NOMO-1 treated with dmso at 0.1 percent for 144 hours (cell line): ENCODE measurements at regions not wholly inside any gene's neighbourhood (a gene's known extent, or its start where the extent isn't known, plus 50 kb on each side); places are given as distances from the start of the nearest gene placed in this dataset.
A peak's percentile ranks its signal among the peaks of the same experiment; 100 is the strongest.
"Not testable (repeated sequence)": the region's sequence is repeated elsewhere in the genome, so short reads cannot be mapped to it uniquely, and the experiment has no call there.

Experiments
- DNase-seq: peaks from one replicate; lab custom pipeline; 2025; ENCODE audit not compliant: unreplicated experiment; lab: John Stamatoyannopoulos, UW

DNA sequence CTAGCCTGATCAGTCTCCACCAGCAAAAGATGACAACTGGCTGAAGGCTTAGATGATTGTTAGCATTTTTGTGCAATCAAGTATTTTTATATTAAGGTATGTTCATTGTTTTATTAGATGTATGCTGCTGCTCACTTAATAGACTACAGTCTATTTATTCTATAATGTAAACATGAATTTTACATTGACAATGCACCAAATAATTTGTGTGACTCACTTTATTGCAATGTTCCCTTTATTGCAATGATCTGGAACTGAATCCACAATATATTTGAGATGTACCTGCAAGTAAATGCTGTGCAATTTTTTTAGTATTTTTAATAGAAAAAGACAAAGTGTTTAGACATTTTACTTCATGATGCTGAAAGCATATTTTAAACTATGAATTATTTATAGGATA is 896.5 kb downstream of the AMY1C start:
- no peak for DNase-seq

DNA sequence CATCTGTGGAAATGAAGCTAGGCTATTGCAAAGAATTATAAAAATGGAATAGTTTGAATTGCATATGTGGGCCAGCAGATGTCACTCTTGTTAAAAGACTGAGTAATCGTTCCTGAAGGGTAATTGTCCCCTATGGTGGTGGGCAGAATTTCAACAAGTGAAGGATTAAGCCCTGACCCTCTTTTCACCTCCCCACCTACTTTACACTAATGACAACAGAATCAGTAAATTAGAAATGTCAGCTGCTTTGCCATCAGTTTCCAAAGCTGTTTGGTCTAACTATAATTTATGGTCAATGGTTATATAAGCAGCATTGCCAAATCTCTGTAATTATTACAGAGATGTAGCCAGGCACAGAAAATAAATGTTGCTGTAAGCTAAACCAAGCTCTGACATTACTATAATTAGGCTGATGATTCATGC is 898.6 kb downstream of the AMY1C start:
- DNase-seq: peak; percentile 52

DNA sequence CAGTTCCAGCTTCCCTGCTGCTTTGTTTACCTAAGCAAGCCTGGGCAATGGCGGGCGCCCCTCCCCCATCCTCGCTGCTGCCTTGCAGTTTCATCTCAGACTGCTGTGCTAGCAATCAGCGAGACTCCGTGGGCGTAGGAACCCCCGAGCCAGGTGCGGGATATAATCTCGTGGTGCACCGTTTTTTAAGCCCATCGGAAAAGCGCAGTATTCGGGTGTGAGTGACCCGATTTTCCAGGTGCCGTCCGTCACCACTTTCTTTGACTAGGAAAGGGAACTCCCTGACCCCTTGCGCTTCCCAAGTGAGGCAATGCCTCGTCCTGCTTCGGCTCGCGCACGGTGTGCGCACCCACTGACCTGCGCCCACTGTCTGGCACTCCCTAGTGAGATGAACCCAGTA is 914.7 kb downstream of the AMY1C start:
- not testable (repeated sequence) for DNase-seq

DNA sequence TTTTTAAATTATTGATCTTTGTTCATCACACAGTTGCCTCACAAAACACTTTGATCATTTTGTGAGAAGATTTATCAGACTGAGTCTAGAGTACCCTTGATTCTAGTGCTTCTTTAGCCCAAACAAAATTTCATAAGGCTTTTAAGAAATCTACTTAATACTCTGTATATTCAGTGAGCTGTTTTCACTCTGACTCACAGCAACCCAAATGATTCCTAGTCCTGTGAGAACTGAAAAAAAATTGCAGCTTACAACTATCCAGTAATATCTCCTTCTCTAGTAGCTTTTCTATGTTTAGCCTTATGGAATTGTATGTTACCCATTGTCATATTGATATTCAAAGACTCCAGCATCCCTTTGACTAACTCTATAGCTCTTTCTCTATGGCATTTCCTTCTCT is 915.6 kb downstream of the AMY1C start:
- DNase-seq: no peak

DNA sequence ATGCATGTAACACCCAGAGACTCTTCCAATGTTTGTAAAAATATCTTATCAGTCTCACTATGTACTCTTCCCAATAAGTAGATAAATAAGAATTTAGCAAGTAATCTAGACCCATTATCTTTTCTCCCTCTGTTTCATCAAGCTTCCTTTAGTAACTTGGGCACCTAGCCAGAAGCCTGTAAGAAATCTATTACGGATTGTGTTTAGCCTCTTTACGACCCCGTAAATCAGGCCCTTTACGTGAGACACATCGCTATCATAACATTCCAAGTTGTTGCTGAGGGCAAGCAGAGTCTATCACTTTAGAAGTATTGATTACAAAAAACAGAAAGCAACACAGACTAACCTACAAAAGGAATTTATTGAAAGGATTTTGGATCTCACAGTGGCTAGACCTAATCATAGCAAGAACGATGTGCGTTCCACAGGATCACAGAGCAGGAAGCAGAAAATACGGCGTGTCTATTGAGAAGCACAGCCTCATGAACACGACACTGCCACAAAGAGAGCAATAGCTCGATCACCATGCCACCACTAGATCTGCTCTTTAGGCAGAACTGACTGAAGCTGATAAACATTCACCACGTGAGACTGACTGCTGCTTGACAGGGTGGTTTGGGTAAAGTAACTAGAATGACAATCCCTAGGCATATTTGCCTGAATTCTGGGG is 922.1 kb downstream of the AMY1C start:
- DNase-seq: no peak

DNA sequence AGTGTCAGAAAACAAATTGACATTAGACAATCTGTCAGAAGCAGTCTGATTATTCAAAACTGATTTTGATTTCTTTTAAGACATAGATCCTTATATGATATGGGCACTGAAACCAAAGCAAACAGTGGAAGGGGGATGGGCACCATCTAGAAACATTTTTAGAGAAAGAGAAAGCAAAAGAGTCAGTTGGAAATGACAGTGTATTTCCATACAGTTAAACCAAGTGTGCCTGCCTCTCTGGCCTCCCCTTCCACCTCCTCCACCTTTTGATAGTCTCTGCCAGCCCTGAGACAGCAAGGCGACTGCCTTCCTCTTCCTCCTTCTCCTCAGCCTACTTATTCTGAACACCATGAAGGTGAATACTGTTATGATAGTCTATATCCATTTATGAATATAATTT is 949.7 kb downstream of the AMY1C start:
- no peak for DNase-seq

DNA sequence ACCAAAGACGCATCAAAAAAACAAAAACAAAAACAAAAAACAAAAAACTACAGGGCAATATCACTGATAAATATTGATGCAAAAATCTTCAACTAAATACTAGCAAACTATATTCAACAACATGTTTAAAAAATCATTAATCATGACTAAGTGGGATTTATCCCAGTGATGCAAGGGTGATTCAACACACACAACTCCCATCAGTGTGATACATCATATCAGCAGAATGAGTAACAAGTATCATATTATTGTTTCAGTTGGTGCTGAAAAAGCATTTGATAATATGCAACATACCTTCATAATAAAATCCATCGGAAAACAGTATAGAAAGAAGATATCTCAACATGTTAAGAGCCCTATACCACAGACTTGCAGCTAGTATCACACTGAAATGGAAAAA is 953.0 kb downstream of the AMY1C start:
- no peak for DNase-seq

DNA sequence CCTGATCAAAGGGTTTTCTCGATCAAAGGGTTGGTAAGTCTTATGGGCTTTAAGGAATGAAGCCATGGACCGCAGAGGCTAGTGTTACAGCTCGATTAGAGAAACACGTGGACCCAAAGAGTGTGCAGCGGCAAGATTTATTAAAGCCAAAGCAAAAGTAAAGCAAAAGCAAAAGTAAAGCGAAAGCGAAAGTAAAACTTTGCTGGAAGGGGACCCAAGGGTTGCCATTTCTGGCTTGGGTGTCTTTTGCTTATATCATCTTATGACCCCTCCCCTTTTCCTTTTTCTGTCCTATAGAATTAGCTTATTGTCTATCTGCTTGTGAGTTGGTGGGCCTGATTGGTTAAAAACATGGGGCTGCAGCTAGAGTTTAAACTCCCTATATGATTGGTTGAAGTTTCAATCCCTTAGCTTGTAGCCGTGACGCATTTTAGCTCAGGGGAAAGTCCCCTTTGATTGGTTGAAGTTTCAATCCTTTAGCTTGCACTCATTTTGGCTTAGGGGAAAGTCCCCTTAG is 957.0 kb downstream of the AMY1C start:
- no peak for DNase-seq

DNA sequence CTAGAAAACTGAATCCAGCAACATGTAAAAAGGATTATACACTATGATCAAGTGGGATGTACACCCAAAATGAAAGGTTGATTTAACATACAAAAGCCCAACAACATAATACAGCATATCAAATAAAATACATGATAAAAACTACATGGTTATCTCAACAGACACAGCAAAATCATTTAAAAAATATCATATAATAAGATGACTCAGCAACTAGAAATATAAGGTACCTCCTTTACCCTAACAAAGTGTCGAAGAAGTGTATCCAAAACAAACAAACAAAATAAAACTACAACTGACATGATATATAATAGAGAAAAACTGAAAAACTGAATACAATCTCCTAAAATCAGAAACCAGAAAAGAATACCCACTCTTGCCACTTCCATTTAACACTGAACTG is 969.1 kb downstream of the AMY1C start:
- DNase-seq: no peak

DNA sequence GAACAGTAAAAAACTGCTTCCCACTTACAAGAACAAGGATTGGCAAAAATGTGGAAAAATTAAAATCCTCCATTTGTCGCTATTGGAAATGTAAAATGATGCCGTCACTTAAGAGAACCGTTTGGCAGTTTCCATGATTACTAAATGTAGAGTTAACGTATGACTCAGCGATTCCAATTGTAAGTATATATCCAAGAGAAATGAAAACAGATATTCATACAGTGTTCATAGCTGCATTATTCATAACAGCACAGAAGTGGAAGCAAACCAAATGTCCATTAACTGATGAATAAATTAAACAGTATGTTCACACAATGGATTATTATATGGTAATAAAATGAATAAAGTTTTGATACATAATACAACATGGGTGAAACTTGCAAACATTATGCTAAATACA is 971.0 kb downstream of the AMY1C start:
- no peak for DNase-seq

DNA sequence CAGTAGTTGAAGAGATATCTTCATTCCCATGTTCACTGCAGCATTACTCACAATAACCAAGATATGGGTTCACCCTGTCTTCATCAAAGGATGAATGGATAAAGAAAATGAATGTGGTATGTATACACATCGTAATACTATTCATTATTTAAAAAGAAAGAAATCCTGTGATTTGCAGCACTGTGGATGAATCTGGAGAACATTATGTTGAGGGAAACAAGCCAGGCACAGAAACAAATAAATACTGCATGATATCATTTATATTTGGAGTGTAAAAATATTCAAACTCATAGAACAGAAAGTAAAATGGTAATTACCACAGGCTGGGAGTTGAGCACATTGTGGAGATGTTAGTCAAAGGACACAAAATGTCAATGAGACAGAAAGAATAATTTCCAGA is 977.2 kb downstream of the AMY1C start:
- no peak for DNase-seq

DNA sequence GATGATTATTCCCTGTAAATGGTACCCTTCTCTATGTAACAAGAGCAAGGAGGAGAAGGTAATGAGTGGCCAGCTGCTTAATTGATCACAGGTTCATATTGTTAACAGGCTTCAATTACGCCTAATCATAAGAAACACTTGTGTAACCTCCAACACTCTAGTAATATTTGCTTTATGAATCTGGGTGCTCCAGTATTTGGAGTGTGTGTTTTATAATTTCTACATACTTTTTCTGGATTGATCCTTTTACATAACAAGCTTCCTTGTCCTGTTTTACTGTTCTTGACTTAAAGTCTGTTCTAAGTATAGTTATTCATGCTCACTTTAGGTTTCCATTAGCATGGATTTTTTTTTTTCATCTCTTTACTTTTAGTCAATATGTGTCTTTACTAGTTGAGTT is 984.2 kb downstream of the AMY1C start:
- DNase-seq: no peak

DNA sequence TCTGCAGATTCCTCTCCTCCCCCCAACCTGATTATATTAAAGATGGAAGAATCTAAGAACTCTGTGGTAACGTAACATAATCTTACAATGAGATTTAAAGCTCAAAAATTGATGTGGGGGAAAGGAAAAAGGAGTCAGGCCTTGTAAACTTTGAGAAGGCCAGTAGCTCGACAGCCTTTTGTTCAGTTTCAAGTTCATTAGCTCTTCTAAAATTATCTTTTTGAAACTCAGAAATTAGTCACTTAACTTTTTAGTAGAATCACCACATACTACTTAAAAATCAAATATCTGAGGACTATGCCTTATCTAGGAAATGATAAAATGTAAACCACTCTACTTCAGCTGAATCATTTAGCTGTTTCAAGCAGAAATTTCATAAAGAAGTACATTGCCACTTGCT is 996.2 kb downstream of the AMY1C start:
- no peak for DNase-seq

DNA sequence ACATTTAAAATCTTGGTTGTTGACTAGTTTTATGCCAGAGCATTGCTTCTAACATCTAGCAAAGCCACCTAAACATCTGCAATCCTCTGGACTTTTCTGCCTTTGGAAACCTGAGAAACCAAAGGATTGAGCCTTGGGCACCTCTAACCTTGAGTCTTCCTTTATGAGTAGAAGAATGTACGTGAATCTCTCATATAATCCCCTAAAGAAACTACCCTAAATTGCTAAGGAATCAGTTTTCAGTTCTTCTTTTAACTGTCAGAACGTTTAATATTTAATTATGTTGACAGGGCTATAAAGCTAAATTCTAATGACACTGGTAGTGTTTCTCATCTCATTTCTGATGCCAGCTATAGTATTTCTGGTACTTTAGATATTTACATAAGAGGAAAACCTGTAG is 997.3 kb downstream of the AMY1C start:
- DNase-seq: no peak

DNA sequence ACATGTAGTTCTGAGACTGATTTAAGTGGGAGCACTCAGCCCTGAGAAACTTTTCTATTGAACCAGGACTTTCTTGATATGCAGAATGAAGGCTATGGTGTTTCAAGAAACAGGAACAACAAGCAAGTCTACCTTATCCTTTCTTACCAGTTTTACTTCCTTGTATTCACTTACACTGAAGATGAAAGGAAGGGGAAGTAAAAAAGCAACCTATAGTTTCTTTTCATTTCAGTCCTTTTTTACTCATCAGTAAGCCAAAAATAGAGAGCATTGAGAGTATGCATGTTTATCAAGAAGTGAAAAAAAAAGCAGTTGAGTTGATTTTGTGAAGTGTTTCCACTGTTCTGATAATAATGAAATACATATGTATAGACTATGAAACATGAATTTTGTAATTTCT is 1010.3 kb downstream of the AMY1C start:
- DNase-seq: peak; percentile 20

DNA sequence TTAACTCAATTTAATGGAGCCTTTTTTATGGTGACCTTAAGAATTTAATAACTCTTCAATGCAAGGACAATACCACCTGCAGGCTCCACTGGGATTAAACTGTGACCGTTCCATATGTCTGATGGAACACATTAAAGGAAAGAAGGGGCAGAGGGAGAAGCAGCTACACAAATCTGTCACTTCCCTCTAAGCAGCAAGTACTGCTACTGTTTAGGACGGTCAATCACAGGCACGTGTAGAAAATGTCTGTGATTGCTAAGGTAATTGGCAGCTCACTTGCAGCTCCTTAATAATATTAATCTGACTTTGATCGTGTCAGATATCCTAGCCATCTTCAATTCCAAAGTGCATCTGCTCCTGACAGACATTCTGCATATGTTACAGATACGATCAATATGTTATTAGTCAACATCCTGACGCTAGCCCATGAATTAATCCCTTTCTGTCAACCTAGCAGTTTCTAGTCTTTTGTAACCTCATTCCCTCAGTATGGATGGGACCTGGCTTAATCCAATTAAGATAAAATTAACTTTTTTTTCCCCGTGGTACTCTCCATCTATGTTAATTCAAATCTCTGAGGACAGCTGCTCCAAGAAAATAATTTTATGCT is 1012.4 kb downstream of the AMY1C start:
- no peak for DNase-seq

DNA sequence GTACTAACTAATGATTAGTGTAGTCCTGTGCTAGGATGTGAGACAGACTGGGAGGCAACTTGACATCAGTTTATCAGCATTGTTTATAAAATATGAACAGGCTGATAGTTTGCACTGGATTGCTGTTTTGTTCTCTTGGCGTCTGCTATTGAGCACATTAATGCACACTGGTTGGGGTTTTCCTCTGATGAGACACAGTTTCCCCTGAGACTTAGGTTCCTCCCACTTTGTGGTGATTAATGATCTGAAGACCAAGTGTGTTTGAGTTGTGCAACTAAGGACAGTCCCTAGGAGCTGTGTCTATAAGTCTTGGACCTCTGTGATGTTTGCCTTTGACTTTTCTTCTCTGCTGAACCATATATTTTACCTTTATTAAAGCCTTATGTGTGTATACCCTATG is 1015.4 kb downstream of the AMY1C start:
- no peak for DNase-seq

DNA sequence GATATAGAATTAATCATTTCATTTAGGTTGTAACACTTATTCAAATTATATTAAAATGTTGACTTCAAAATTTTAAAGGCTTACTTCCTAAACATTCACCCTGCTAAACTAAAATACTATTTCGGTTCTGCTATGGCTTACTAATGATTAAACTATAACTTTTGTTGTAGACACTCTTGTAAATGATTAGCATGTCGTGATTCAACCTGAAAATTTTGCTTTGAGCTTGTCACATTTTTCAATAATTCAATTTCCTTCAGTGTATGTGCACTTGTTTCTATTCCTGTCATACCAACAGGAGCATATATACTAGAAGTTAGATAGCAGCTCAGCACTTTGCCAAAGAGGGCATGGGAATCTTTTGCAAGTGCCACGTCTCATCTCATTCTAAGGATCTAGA is 1018.8 kb downstream of the AMY1C start:
- no peak for DNase-seq

DNA sequence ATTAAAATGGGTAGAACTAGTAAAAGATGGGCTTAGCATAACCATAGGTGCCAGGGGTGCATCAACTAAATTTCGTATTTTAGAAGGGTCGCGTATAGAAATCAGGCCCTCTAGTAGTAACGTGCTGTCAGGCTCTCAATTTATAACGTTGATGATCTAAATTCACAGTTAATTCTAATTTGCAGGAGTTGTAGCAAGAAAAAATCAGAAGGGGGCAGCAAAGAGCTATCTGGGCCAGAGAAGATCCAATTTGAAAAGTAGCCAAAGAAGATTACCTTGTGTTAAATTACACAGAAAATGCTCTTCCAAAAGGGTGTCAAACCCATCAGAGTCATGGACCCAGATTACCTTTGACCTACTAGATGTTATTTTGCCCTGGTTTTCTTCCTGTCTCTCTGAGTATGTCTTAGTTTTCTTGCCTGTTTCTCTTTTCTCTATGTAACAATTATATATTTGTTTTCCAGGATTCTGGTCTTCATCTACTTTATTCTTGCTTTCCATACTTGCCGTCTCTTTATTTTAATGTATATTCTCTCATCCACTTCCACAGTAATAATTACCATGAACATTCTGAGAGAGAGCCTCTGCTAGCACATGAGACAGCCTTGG is 1030.9 kb downstream of the AMY1C start:
- DNase-seq: peak; percentile 18

DNA sequence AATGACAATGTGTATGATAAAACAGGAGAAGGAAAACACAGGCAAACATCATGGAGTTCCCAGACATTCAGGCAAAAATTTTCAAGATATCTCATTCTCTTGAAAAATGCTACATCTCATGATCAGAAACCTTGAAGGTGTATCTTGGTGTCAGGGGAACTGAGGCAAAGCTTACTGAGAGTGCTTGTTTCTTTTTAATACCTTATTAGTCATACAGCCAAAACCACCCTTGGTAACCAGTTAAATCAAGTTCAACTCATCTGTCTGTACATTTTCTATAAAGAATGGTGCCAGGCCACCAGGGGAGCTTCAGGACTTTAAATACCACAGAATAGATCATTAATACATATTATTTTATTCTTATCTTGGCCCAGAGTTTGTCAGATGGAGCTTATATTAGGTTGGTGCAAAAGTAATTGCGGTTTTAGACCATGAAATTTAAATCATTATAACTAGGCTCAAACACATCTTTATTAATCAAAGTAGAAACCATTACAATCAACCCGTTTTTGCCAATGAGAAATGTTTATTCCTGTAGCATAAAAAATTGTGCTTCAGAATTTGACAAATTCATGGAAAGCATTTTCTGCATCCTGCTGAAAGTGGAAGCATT is 1036.0 kb downstream of the AMY1C start:
- no peak for DNase-seq

DNA sequence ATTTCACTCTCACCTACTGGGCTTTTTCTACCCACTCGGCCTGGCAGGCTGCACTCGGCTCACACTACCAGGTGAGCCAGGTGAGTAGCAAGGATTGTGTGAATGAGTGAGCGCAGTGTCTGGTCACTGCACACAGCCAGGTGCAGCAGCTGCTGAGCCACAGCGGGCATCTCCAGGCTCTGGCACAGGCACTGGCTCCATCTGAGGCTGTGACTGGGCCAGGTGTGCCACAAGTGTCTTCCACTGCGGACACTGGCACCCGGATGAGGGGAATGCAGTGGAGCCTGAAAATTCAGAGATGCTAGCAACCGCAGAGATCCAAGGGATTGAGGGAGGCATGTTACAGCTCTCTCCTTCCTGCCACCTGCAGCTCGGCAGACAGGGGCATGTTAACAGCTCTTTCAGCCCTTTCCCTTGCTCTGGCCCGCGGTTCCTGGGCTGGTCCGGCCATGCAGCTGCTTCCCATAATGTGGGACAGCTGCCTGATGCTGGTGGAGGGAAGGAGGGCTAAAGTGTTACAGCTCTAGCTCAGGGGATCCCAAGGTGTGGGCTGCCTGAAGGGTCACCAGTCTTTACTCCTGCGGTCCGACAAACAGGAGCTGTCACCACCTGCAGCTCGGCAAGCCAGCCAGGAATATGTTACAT is 1038.3 kb downstream of the AMY1C start:
- no peak for DNase-seq

DNA sequence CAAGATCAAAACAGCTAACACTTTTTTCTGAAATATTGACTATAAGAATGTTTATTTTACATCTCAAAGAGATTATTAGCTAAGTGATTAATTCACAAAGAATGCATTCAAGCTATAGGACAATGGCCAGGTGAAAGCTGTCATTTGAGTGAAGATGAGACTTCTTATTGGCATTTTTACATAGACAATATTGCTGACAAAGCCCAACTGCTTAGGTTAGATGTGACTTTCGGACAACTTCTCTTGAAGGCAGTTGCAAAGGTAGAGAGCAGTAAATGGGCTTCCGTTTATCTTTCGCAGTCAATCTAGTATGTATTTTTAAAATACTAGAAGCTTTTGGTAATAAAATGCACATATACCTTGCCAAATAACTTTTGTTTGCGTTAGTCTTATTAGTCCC is 1041.3 kb downstream of the AMY1C start:
- DNase-seq: no peak
